ENCODE measurements at regions not wholly inside any gene's neighbourhood (a gene's known extent, or its start where the extent isn't known, plus 50 kb on each side); places are given as distances from the start of the nearest gene placed in this dataset.
"Not testable (repeated sequence)": the region's sequence is repeated elsewhere in the genome, so short reads cannot be mapped to it uniquely, and the experiment has no call there.

DNA sequence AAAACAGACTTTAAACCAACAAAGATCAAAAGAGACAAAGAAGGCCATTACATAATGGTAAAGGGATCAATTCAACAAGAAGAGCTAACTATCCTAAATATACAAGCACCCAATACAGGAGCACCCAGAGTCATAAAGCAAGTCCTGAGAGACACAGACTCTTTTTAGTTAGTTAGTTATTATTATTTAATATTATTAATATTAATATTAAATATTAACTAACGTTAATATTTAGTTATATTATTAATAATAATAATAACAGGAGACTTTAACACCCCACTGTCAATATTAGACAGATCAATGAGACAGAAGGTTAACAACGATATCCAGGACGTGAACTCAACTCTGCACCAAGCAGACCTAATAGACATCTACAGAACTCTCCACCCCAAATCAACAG, 509.7 kb upstream of the PRR20A start:
- TF ChIP-seq, protein P1, sequence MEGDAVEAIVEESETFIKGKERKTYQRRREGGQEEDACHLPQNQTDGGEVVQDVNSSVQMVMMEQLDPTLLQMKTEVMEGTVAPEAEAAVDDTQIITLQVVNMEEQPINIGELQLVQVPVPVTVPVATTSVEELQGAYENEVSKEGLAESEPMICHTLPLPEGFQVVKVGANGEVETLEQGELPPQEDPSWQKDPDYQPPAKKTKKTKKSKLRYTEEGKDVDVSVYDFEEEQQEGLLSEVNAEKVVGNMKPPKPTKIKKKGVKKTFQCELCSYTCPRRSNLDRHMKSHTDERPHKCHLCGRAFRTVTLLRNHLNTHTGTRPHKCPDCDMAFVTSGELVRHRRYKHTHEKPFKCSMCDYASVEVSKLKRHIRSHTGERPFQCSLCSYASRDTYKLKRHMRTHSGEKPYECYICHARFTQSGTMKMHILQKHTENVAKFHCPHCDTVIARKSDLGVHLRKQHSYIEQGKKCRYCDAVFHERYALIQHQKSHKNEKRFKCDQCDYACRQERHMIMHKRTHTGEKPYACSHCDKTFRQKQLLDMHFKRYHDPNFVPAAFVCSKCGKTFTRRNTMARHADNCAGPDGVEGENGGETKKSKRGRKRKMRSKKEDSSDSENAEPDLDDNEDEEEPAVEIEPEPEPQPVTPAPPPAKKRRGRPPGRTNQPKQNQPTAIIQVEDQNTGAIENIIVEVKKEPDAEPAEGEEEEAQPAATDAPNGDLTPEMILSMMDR (IDR thresholded peaks at IDR 0.05): not testable (repeated sequence)
- not testable (repeated sequence) for TF ChIP-seq POLR2A (IDR thresholded peaks at IDR 0.05)
